ENCODE measurements at regions not wholly inside any gene's neighbourhood (a gene's known extent, or its start where the extent isn't known, plus 50 kb on each side); places are given as distances from the start of the nearest gene placed in this dataset.

DNA sequence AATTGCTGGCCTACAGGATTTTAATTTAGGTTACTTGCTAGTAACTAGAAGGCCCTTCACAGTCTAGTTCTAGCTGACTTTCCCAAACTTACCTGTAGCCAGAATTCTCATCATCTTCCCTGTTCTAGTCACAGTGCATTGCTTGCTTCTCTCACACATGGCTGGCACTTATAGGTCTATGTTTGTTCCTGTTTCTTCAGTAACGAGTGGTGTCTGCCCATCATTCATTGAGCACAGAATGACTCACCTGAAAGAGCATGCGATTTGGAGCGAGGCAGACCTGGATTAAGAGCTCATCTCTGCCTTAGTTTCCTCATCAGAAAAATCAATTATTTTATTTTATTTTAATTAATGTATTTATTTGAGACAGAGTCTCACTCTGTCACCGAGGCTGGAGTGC, 201.7 kb upstream of the ANK2 start:
- DNase-seq (ENCODE audit: low spot score) = no peak

DNA sequence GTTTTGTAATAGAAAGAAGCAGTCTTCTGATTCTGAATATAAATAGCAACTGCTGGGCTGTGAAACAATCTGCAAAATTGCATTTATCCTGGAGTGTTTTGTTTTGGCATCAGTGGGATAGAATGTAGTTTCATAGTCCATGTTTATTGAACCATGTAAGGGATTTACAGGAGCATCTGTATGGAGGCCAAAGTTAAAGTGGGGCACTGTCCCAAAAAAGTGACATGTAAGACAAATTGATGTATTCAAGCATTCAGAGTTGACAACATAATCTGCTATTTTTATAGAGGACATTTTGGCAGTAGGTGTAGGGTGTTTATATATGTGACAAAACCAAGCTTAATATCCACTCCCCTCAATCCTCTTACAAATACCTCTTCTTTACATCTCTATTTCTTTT, 200.5 kb upstream of the ANK2 start:
- no peak for DNase-seq (ENCODE audit: low spot score)

DNA sequence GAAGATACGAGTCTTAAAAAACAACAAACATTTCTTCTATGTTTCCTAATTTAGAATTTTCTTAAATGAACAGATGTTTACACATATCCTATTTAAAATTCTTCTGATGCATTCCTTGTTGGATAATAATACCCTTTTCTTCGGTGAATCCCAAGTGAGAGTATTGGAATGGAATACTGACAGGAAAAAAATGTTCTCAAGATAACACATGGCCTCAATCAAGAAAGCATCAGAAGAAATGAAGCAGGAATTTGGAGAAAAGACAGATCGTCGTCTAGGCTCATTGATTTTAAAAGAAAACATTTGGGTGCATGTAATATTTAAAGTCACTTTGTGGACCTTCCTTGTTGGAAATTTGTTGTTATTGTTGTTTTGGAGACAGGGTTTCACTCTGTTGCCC, 196.9 kb upstream of the ANK2 start:
- DNase-seq (ENCODE audit: low spot score) = no peak

DNA sequence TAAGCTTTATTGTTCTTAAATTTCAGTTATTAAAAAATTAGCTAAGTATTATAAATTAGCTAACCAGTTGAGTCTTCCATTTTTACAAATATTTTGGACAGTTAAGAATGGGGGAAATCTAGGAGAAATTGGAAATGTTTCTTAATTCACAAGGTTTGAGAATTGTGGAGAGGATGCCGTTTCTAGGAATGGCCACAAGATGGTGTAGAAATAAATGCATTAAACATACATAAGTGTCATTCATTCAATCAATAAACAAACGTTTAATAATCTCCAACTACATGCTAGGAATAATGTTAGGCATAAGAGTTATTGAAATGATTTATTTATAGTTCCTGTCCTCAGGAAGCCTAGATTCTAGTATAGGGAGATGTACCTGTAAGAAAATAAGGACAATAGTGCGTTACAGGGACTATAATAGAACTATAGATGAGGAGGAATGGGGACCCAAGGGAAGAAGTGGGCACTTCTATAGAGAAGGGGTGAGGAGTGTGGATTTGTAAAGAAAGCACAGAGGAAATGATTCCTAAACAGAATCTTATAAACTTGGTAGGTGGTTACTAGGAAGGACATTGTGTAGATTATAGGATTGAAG, 195.7 kb upstream of the ANK2 start:
- no peak for DNase-seq (ENCODE audit: low spot score)

DNA sequence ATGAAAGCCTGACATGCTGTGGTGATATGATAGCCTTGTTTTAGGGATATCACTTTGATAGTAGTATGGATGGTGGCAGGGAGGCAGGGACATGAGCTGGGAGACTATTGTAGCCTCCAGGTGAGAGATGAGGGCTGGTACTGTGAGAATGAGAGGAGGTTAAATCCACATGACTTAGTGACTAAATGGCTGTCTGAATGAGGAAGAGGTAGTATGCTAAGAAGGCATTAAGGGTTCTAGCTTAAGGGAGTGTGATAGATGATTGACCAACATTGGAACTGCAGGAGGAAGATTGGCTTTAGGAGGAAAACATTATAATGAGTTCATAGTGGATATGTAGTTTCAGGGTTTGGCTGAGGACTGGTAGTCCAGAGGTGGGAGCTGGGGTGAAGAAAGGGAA, 195.0 kb upstream of the ANK2 start:
- DNase-seq (ENCODE audit: low spot score) = no peak

DNA sequence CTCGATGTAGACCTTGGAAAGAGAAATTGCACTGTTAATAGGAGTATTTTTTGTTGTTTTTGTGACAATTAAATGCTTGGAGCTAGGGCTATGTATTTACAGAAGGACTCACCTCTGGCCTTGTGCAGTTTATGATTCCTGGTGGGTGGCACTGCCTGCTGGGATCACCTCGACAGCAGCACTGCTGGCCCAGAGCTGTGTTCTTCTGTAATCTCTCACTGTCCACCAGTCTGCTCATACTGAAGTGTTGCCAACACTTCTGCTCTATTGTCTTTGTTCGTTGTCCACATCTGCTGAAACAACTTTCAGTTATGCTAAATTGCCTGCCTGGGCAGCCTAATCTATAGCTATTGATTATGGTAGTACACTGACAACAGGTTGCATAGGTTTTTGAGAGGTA, 194.4 kb upstream of the ANK2 start:
- peak; percentile 86 for DNase-seq (ENCODE audit: low spot score)

DNA sequence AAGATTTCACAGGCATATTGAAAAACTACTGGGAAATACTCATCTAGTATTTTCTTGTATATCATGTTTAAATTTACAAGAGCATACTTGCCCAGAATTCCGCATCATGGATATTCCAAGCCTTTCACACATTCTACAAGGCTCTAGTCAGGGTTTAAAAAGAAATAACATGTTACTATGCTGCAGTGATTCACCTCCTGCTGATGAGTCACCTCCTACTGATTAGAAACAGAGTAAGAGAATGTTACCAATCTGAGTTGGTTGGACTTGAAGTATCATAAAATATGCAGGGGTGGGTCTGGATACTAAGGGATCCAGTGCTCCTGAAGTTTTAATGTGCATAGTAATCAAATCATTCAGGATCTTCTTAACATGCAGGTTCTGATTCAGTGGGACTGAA, 192.0 kb upstream of the ANK2 start:
- DNase-seq (ENCODE audit: low spot score) = no peak

DNA sequence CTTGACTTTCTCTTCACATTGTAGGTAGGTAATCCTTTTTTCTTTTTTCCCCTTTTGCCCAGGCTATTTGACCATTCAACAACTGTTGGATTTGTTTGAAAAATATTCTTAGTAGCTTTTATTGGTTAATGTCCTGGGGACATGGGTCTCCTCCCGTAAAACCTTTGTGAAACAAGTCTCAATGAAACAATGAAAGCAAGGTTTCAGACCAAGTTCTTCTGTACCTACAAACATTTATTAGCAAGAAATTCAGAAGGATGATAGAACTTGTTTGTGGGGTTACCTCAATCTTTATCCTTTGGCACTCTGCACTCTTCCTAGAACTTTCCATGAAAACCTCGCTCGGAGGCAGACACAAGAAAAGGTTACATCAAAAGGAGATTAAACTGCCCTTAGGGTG, 190.7 kb upstream of the ANK2 start:
- DNase-seq (ENCODE audit: low spot score) = no peak

DNA sequence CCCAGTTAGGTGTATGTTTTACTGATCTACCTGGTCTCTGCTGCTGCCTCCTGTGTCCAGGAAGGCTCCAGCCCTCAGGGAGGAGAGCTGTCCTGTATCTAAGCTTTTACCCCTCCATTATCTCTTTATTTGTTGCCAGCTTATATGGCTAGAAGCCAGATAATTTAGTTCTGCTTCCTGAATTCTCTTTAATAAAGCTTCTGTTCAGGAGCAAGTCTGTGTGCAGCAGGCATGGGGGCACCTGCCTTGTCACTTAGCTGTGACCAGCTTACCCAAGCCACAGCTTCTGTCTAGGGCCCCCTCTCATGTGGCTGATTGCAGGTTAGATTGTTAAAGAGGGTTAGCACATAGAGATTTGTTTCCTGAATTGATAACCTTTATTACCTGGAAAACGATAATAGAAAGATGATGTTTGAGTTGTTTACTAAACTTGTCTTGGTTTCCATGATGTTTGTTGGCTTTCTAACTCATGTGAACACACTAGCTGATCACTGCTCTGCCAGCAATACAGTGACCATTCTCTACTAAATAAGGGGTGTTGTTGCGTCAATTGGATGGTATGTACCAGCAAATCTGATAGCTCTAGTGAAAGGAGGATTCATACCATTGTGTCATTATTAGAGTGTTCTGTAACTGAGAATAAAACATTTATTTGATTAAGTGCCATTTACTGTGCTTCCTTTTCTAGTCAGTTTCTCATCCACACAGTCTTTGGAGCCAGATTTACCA, 189.8 kb upstream of the ANK2 start:
- DNase-seq (ENCODE audit: low spot score) = no peak

DNA sequence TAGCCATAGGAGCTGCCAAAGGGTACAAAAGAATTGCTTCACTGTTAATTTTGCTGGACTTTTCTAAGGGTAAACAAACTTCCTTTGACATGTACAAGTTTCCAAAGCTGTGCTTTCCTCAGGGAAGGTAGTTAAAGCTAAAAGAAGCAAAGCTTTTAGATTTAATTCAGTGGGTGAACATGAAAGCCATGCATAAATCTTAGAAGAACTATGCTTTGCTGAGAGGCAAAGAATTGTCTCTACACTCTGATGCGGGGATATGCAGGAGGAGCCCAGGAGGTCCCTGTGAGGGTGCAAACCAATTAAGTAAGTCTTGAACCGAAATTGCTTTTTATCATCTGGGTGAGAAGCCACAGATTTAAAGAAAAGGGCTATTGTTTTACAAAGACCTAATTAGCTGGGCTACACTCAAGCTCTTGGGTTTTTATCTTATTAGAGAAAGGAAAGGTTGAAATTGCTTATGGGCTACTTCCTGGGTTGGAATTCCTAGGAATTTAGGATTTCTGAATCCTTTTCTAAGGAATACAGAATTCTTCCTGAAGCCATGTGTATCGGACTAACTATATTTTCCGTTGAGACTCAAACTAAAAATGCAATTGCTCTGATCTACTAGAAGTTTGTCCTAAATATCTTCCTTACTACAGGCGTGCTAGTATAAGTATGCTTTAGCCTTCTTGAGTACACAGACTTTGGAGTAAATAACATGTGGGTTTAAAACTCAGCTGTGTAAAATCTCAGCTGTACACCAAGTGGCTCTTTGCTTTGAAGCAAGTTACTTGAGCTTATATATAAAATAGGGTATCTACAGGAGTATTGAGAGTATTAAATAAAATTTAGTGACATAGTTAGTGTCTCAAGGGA, 188.4 kb upstream of the ANK2 start:
- no peak for DNase-seq (ENCODE audit: low spot score)

DNA sequence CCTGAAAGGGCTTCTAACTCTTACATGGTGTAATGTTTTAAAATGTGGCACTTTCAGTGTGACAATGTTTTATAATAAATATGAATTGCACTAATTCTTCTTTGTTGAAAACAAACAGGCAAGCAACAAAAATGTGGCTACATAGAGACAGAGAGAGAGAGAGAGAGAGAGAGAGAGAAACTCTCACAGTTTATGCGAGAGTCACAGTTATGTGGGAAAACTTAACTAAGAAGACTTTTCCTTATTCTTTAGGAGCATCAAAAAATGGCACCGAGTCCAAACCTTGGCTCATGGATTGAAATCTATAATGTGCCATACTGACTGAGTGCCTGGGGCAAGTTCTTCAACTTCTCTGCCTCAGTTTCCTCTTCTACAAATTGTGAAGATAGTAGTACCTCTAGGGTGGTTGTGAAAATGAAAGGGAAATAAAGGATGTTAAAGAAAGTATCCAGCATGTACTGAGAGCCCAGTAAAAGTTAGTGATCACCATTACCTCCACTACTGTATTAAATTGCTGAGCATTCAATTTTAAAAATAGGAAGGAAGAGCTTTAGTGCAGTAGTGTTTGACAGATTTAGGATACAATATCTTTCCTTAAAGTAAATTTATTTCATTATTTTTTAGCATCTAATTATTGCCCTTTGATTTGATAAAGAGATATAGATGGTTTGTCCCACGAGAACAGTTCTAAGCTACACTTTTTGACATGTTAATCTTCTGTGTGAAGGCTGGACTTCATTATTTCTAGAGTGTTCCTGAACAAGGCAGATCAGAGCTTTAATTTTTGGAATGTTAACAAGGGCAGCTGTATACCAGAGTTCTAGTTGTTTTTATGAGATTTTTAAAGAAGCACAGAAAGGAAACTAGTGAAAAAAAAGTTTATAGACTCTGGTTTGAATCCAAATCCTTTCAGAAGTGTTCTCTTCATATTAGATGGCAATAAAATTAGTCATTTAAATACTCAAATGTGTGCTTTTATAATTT, 187.5 kb upstream of the ANK2 start:
- DNase-seq (ENCODE audit: low spot score) = no peak

DNA sequence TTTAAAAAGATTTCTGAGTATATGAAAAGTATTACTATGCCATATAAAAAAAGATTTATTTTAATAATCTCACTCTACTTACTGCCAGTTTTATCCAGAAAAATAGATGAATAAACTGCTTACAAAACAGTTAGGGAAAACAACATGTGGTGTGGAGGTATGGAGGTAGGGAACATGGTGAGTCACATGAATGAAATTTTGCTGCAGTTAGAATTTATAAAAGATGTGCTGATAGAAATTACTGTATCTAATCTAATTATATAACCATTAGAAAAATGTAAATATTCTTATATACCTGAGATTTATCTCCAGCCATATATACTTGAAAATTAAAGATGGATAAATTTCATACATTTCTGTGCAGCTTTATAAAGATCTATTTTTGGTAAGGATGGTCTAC, 184.0 kb upstream of the ANK2 start:
- no peak for DNase-seq (ENCODE audit: low spot score)

DNA sequence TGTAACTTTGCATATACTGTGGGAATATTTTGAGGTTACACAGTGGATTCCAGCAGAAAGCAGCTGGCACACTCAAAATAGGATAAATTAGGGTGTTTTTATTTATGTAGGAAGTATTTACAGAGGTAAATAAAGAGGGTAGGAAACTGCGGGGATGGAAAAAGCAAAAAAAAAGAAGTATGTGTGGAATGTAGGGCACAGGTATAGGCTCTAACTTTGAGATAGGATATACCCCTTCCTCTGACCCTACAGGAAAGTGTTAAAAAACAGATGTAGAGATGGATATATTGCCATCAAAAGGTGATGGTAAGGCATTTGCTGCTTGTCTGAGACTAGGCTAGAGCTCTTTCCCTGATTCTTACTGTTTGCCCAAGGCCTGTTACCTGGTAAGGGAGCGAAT, 173.1 kb upstream of the ANK2 start:
- DNase-seq (ENCODE audit: low spot score) = no peak

DNA sequence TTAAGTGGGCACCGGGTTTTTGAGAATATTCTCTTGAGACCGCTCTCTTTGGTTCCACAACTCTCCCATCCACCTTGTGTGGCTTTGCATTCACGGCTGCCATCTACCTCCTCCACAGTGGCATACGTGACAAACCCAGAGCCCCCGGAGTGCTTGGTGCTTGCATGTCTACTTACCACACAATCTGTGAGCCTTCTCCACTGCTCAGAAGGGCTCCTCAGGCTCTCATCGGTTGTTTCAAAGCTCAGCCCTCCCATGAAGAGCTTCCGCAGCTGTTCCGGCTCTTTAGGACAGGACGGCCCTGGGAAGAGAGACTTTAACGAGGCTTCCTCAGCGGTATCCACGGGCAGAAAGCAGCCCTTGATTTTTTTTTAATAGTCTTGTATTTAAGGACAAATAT, 167.6 kb upstream of the ANK2 start:
- DNase-seq (ENCODE audit: low spot score) = peak; percentile 28

DNA sequence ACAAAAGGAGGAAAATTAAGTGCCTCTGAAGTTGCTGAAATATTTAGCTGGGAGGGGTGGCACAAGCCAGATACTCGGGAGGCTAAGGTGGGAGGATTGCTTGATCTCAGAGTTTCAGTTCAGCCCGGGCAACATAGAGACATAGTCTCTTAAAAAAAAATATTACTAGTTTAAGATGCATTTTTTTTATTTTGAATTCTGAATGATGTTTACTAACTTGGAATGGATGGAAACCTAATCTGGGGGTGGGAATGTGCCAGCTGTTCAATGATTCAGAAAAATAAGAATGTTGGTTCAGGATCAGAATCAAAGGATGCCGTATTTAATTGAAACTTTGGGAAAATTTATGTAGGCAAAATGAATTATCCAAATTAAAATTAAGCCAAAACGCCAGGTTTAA, 167.2 kb upstream of the ANK2 start:
- no peak for DNase-seq (ENCODE audit: low spot score)

DNA sequence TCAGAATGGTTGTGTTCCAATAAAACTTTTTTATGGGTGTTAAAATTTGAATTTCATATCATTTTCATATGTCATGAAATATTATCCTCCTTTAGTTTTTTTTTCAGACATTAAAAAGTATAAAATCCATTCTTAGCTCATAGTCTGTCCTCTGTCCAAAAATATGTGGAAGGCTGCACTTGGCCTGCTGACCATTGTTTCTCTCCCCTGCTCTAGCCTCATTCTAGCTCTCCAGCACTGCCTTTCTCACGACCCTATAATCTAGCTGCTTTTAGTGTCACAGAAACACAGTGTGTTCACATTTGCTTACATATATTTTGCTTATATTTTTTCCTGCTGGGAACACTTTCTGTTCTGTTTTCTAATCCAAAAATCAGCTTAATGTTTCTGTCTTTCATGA, 165.0 kb upstream of the ANK2 start:
- no peak for DNase-seq (ENCODE audit: low spot score)

DNA sequence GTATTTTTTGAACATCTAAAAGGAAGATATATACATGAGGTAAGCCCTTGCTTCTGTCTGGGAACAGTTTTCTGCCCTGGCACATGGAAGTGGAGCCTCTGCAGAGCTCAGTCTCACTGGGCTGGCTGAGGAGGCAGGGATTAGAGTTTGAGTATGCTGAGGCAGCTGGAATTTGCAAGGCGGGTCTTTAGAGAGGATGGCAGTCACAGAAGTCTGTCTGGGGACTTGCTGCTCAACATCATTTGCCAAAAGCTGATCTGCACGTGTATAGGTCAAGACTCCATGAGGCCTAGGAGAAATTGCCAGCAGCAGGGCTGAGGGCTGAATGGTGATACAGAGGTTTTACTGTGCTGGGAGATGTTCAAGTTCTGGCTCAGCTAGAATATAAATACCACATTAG, 163.6 kb upstream of the ANK2 start:
- DNase-seq (ENCODE audit: low spot score) = no peak

DNA sequence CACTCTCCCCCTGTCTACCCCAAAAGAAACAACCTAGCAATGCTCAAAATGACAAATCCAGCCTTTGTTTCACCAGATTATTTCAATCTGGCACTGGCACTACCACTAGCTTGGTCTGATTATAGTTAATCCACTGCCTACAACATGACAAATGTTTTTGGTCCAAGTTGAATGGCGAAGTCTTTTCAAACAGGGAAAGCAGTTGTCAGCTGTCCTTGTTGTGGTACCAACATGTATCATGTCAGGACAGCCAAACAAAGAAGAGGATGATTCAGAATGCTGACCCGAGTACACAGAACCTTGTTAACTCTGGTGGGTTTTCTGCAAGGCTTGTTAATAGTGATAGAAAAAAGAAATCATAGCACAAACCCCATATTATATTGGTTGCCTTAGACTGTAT, 160.8 kb upstream of the ANK2 start:
- DNase-seq (ENCODE audit: low spot score) = peak; percentile 86

DNA sequence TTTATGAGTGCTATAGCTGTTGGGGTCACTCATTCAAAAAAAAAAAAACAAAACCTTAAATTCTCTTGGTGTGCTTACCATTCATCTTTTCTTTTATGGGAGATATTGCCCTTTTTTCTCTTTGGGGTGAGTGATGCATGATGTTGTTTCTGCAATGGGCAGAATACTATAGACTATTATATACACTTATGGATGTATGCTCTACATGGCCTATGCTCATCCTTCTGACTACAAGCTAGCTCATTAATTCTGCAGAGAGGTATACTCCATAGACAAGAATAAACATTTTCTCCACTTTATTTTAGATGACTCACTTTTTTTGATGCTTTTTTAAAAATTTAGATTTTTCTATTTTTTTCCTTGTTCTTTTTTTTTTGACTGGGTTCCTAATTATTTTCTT, 160.3 kb upstream of the ANK2 start:
- no peak for DNase-seq (ENCODE audit: low spot score)

DNA sequence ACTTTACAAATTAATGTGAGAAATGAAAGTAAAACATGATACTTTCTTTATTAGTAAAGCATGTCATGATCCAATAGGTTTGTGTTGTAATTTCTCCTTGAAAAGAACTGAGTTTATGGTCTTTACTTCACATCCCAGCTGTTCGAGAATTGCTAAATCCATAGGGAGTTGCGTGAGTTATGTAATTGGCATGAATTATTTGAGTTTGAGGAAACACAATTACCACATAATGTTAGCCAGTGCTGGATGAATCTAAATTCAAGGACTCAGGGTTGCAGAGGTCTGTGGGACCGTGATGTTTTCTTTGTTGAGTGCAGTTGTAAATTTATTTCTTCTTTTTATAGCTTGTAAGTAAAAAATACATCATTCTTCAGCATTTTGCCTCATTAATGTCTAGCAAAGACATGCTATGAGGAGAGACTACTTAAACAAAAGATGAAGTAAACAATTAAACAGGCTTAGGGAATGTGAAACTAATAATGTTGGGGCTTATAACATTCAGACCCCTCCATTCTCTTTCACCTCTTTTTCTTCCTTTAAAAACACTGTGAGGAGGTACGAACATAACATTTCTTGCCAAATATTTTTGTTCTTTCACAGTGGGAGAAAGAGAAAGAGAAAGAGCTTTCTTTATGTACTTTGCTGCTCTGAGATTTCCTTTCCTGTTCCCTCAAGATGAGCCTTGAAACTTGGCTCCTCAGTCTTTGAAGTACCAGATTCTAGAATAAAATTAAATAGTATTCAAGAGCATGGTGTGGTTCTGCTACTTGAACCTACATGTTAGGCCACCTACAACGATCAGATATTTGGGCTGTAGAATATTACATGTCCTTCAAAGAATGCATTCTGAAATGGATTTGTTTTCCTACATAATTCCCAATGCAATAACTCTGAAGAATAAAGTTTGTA, 159.6 kb upstream of the ANK2 start:
- DNase-seq (ENCODE audit: low spot score) = no peak

DNA sequence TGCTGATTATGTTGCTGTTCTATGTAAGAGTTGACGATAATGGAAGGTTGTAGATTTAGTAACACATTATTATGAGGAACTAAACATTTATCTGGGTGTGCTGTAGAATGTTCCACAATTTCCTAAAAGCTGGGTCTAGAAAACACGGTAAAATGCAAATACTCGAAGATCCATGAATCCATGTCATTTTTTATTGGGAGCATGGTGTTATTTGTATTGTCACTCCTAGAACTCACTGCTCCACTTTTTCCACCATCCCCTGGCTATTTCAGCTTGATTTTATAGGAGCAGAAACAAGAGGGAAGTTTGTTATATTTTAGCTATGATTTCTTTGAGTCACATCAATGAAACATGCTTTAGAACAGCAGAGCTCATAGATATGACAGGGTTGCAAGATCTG, 155.0 kb upstream of the ANK2 start:
- no peak for DNase-seq (ENCODE audit: low spot score)

All from Ammon's horn (tissue), 1 donor.